GM21515 (cell line): ENCODE measurements at regions not wholly inside any gene's neighbourhood (a gene's known extent, or its start where the extent isn't known, plus 50 kb on each side); places are given as distances from the start of the nearest gene placed in this dataset.

Source experiments
- ATAC-seq: cut with Tn5 transposase; IDR thresholded peaks from one replicate; pipeline ENCODE4 v1.9.1; 2021; ENCODE audit not compliant: unreplicated experiment

- no peak for ATAC-seq
Measured at GRCh38 chr2:125850541-125850940, 805.4 kb upstream of the GYPC start.

- no peak for ATAC-seq
Measured at GRCh38 chr2:125852364-125852763, 803.6 kb upstream of the GYPC start.

GRCh38 chr2:125853626-125854025 is 802.3 kb upstream of the GYPC start:
- no peak for ATAC-seq

GRCh38 chr2:125855204-125855603 is 800.8 kb upstream of the GYPC start:
- no peak for ATAC-seq

- ATAC-seq: no peak
Measured at GRCh38 chr2:125857971-125858794, 797.8 kb upstream of the GYPC start.

GRCh38 chr2:125861461-125861860 is 794.5 kb upstream of the GYPC start:
- ATAC-seq: no peak

GRCh38 chr2:125867908-125868307 is 788.0 kb upstream of the GYPC start:
- ATAC-seq: no peak

GRCh38 chr2:125870264-125870663 is 785.7 kb upstream of the GYPC start:
- no peak for ATAC-seq

GRCh38 chr2:125870746-125871145 is 785.2 kb upstream of the GYPC start:
- ATAC-seq: no peak

GRCh38 chr2:125874564-125874963 is 781.4 kb upstream of the GYPC start:
- no peak for ATAC-seq

GRCh38 chr2:125885340-125885739 is 770.6 kb upstream of the GYPC start:
- no peak for ATAC-seq

GRCh38 chr2:125886153-125886552 is 769.8 kb upstream of the GYPC start:
- no peak for ATAC-seq

- no peak for ATAC-seq
Measured at GRCh38 chr2:125901278-125901677, 754.7 kb upstream of the GYPC start.

GRCh38 chr2:125925891-125926546 is 729.9 kb upstream of the GYPC start:
- ATAC-seq: no peak

- ATAC-seq: no peak
Measured at GRCh38 chr2:125935559-125935958, 720.4 kb upstream of the GYPC start.

GRCh38 chr2:125942585-125943424 is 713.2 kb upstream of the GYPC start:
- no peak for ATAC-seq

GRCh38 chr2:125959047-125959446 is 696.9 kb upstream of the GYPC start:
- no peak for ATAC-seq

GRCh38 chr2:125961739-125962138 is 694.2 kb upstream of the GYPC start:
- no peak for ATAC-seq

- ATAC-seq: no peak
Measured at GRCh38 chr2:125979886-125980285, 676.1 kb upstream of the GYPC start.

- no peak for ATAC-seq
Measured at GRCh38 chr2:125983364-125983763, 672.6 kb upstream of the GYPC start.

- no peak for ATAC-seq
Measured at GRCh38 chr2:126029316-126029715, 626.6 kb upstream of the GYPC start.

GRCh38 chr2:126038861-126039260 is 617.1 kb upstream of the GYPC start:
- no peak for ATAC-seq
